GM12878 (cell line): ENCODE measurements at regions not wholly inside any gene's neighbourhood (a gene's known extent, or its start where the extent isn't known, plus 50 kb on each side); places are given as distances from the start of the nearest gene placed in this dataset.

Experiments
- ATAC-seq: fragments of 200-7000 bp; cut with Tn5 transposase; 3 replicates; pipeline ENCODE4 v1.9.1; 2020; ENCODE audit warnings: mild to moderate bottlenecking, moderate library complexity
- BruUV-seq: library from RNA; stranded (reverse); fragments of 400-500 nt; replicated peaks from 2 replicates; lab custom pipeline; 2021; lab: Mats Ljungman, UMichigan
- CTCF ChIA-PET: fragments of 300-600 bp; sonication (Branson Sonifier 250); formaldehyde crosslinking; extraction: SDS; loops from one replicate; lab custom pipeline; 2021; ENCODE audit warnings: inconsistent platforms; lab: Yijun Ruan, JAX
- POLR2A ChIA-PET: fragments of 350-600 bp; formaldehyde crosslinking; extraction: SDS; loops from one replicate; lab custom pipeline; 2021; ENCODE audit warnings: inconsistent platforms; lab: Charles Lee
- RAD21 ChIA-PET: fragments of 300-600 bp; sonication (Branson Sonifier 250); formaldehyde crosslinking; loops from one replicate; lab custom pipeline; 2023; ENCODE audit warnings: antibody characterized with exemption; ENCODE audit not compliant: unreplicated experiment; lab: Charles Lee
- SMC1A ChIA-PET: fragments of 300-600 bp; sonication (Branson Sonifier 250); formaldehyde crosslinking; loops from one replicate; lab custom pipeline; 2023; ENCODE audit not compliant: unreplicated experiment, uncharacterized antibody; lab: Charles Lee
- DNase-seq: peaks from one replicate; pipeline ENCODE4 v3.0.0-alpha.2; 2011; ENCODE audit warnings: low read depth, low spot score
- FAIRE-seq: peaks from 3 replicates; lab custom pipeline; 2011; peaks lifted over from hg19 to GRCh38; lab: Jason Lieb, UNC
- H2AFZ ChIP-seq: 2 replicates; pipeline ENCODE4 v1.6.0; 2011; ENCODE audit warnings: low read depth, low read length, control low read depth; ENCODE audit not compliant: control insufficient read depth
- H3K27ac ChIP-seq: 2 replicates; pipeline ENCODE4 v1.5.1; 2011; ENCODE audit warnings: control low read depth; ENCODE audit not compliant: control insufficient read depth, insufficient read depth
- H3K27me3 ChIP-seq, 2 experiments: replicated peaks in 1 of 2; 2 replicates each; pipeline versions ENCODE4 v1.6.0 to v1.6.1; 2011; ENCODE audit warnings: low read length in 1 of 2; ENCODE audit not compliant: control insufficient read depth in 2 of 2, insufficient read depth in 2 of 2
- H3K36me3 ChIP-seq, 2 experiments: 2 replicates each; pipeline ENCODE4 v1.5.1; 2011; ENCODE audit warnings: low read length in 1 of 2; ENCODE audit not compliant: control insufficient read depth in 2 of 2, insufficient read depth in 2 of 2
- H3K4me1 ChIP-seq: 2 replicates; pipeline ENCODE4 v1.6.1; 2011; ENCODE audit warnings: mild to moderate bottlenecking, low read length, moderate library complexity, mixed read lengths; ENCODE audit not compliant: control insufficient read depth, insufficient read depth
- H3K4me2 ChIP-seq: 2 replicates; pipeline ENCODE4 v1.6.0; 2011; ENCODE audit warnings: control low read depth; ENCODE audit not compliant: control insufficient read depth, insufficient read depth
- H3K4me3 ChIP-seq: fragments of 200-600 bp; sonication (generic); 2 replicates; pipeline ENCODE4 v1.5.1; 2016
- H3K79me2 ChIP-seq: 2 replicates; pipeline ENCODE4 v1.6.0; 2011; ENCODE audit warnings: low read length; ENCODE audit not compliant: control insufficient read depth, insufficient read depth
- H3K9ac ChIP-seq: 2 replicates; pipeline ENCODE4 v1.8.0; 2011; ENCODE audit warnings: low read length, control low read depth, mixed read lengths; ENCODE audit not compliant: control insufficient read depth, insufficient read depth
- H3K9me3 ChIP-seq: replicated peaks from 3 replicates; pipeline ENCODE4 v1.5.1; 2011; ENCODE audit warnings: mild to moderate bottlenecking, low read length; ENCODE audit not compliant: control insufficient read depth, insufficient read depth
- H4K20me1 ChIP-seq: 2 replicates; pipeline ENCODE4 v1.6.0; 2011; ENCODE audit not compliant: control insufficient read depth, insufficient read depth
- ATF7 ChIP-seq: fragments of 450-650 bp; IDR thresholded peaks from 2 replicates; pipeline ENCODE4 v1.6.1; 2016; ENCODE audit warnings: low read depth, mild to moderate bottlenecking
- BHLHE40 ChIP-seq, 2 experiments: fragments of 450-650 bp in 1 of 2; IDR thresholded peaks; 2 replicates each; pipeline ENCODE4 v1.6.1; 2011 to 2017; ENCODE audit warnings: low read depth in 2 of 2, borderline replicate concordance in 1 of 2, improper control_type of control experiment in 1 of 2, low read length in 1 of 2, mild to moderate bottlenecking in 1 of 2
- CEBPB ChIP-seq, 2 experiments: fragments of 150-350 bp in 1 of 2; IDR thresholded peaks; 2 replicates each; pipeline ENCODE4 v1.6.1; 2012 to 2014; ENCODE audit warnings: low read depth in 2 of 2, low read length in 2 of 2, borderline replicate concordance in 1 of 2, inconsistent platforms in 1 of 2
- ETV6 ChIP-seq, 2 experiments: fragments of 450-650 bp in 1 of 2; IDR thresholded peaks in 1 of 2; conservative IDR thresholded peaks in 1 of 2; 2 replicates each; pipeline ENCODE4 v1.6.1; 2014; ENCODE audit warnings: antibody characterized with exemption in 1 of 2, borderline replicate concordance in 1 of 2, low read depth in 1 of 2, mild to moderate bottlenecking in 1 of 2, moderate library complexity in 1 of 2
- HDAC2 ChIP-seq: fragments of 200-600 bp; sonication (generic); IDR thresholded peaks from 2 replicates; pipeline ENCODE4 v1.6.1; 2017
- KDM1A ChIP-seq: fragments of 200-600 bp; sonication (generic); IDR thresholded peaks from 2 replicates; pipeline ENCODE4 v1.6.1; 2016; ENCODE audit warnings: borderline replicate concordance
- LARP7 ChIP-seq: fragments of 450-650 bp; IDR thresholded peaks from 2 replicates; pipeline ENCODE4 v1.6.1; 2017; ENCODE audit warnings: mild to moderate bottlenecking
- NFYB ChIP-seq: IDR thresholded peaks from 2 replicates; pipeline ENCODE4 v1.6.1; 2011; ENCODE audit warnings: low read depth, mild to moderate bottlenecking, low read length, improper control_type of control experiment, moderate library complexity; ENCODE audit not compliant: insufficient read depth
- RB1 ChIP-seq: fragments of 450-650 bp; formaldehyde crosslinking; IDR thresholded peaks from 2 replicates; pipeline ENCODE4 v1.6.1; 2017; ENCODE audit warnings: mild to moderate bottlenecking, borderline replicate concordance
- RFX5 ChIP-seq: IDR thresholded peaks from 2 replicates; pipeline ENCODE4 v1.6.1; 2011; ENCODE audit warnings: low read depth, low read length, improper control_type of control experiment
- SMAD1 ChIP-seq: fragments of 450-650 bp; IDR thresholded peaks from 2 replicates; pipeline ENCODE4 v1.6.1; 2018; ENCODE audit warnings: mild to moderate bottlenecking, low read depth; ENCODE audit not compliant: partially characterized antibody
- SUZ12 ChIP-seq: fragments of 200-600 bp; sonication (generic); IDR thresholded peaks from one replicate; pipeline ENCODE4 v1.6.1; 2018; ENCODE audit warnings: antibody characterized with exemption, mild to moderate bottlenecking; ENCODE audit not compliant: unreplicated experiment
- ZBED1 ChIP-seq: IDR thresholded peaks from 2 replicates; pipeline ENCODE4 v1.6.1; 2016; ENCODE audit warnings: borderline replicate concordance
- ZNF207 ChIP-seq: fragments of 450-650 bp; IDR thresholded peaks from 2 replicates; pipeline ENCODE4 v1.6.1; 2014; ENCODE audit warnings: antibody characterized with exemption, mild to moderate bottlenecking, borderline replicate concordance
- WGBS: methylation state at CpG from one replicate; pipeline ENCODE4 v1.1.6; 2016; ENCODE audit warnings: low lambda C conversion rate; ENCODE audit not compliant: insufficient replicate concordance, insufficient coverage; ENCODE audit errors: missing lambda C conversion rate; 5-methylcytosine and 5-hydroxymethylcytosine counted together
- in situ Hi-C: fragments of 300-500 bp; cut with MboI; formaldehyde crosslinking; loops from 9 replicates; pipeline ENCODE4 v1.14.3; 2018; ENCODE audit warnings: mixed read lengths
- intact Hi-C: fragments of 100-400 bp; cut with micrococcal nuclease; formaldehyde crosslinking; loops from one replicate; pipeline ENCODE4 v1.14.2; 2022; ENCODE audit not compliant: unreplicated experiment
- TF ChIP-seq, protein P1 (sequence below): fragments of 450-650 bp; IDR thresholded peaks from 2 replicates; pipeline ENCODE4 v1.6.1; 2017; ENCODE audit warnings: low read depth, mild to moderate bottlenecking, moderate library complexity
- TF ChIP-seq, protein P2 (sequence below): fragments of 450-650 bp; IDR thresholded peaks from 2 replicates; pipeline ENCODE4 v1.6.1; 2018; ENCODE audit warnings: mild to moderate bottlenecking, low read depth, moderate library complexity; ENCODE audit not compliant: partially characterized antibody

DNA sequence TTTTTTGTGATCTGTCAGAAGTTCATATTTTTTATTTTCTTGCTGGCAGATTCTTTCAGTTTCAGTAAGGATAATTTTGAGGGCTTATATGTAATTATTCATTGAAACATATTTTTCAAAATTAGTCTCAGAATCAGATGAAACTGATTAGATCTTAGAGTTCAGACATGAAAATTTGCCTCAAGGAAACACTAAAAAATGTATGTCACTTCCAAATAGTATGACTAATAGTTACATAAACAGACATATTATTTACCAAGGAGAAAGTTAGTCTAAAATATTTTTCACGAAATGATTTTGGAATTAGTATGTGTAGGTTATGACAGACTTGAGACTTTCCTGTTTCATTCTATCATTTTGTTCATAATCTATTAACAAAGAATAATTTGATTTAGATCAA lies 628.6 kb downstream of the CCDC85A start:
- TF ChIP-seq, protein P1, sequence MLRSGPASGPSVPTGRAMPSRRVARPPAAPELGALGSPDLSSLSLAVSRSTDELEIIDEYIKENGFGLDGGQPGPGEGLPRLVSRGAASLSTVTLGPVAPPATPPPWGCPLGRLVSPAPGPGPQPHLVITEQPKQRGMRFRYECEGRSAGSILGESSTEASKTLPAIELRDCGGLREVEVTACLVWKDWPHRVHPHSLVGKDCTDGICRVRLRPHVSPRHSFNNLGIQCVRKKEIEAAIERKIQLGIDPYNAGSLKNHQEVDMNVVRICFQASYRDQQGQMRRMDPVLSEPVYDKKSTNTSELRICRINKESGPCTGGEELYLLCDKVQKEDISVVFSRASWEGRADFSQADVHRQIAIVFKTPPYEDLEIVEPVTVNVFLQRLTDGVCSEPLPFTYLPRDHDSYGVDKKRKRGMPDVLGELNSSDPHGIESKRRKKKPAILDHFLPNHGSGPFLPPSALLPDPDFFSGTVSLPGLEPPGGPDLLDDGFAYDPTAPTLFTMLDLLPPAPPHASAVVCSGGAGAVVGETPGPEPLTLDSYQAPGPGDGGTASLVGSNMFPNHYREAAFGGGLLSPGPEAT: no peak
- TF ChIP-seq SMAD1 (no peak), BHLHE40 (IDR thresholded peaks at IDR 0.05; ENCODE audit: borderline replicate concordance in 1 of 2, low read depth in 2 of 2, low read length in 1 of 2) (no peak), HDAC2 (no peak), ZBED1 (no peak), ZNF207 (no peak), KDM1A (no peak), CEBPB (IDR thresholded peaks at IDR 0.05; ENCODE audit: borderline replicate concordance in 1 of 2, low read depth in 2 of 2, low read length in 2 of 2) (no peak), ETV6 (conservative IDR thresholded peaks at IDR 0.05 in 1 of 2, IDR thresholded peaks at IDR 0.05 in 1 of 2; ENCODE audit: borderline replicate concordance in 1 of 2, low read depth in 1 of 2) (no peak), ATF7 (no peak), RB1 (no peak), LARP7 (no peak), RFX5 (no peak), SUZ12 (no peak), NFYB (no peak)
- TF ChIP-seq, protein P2, sequence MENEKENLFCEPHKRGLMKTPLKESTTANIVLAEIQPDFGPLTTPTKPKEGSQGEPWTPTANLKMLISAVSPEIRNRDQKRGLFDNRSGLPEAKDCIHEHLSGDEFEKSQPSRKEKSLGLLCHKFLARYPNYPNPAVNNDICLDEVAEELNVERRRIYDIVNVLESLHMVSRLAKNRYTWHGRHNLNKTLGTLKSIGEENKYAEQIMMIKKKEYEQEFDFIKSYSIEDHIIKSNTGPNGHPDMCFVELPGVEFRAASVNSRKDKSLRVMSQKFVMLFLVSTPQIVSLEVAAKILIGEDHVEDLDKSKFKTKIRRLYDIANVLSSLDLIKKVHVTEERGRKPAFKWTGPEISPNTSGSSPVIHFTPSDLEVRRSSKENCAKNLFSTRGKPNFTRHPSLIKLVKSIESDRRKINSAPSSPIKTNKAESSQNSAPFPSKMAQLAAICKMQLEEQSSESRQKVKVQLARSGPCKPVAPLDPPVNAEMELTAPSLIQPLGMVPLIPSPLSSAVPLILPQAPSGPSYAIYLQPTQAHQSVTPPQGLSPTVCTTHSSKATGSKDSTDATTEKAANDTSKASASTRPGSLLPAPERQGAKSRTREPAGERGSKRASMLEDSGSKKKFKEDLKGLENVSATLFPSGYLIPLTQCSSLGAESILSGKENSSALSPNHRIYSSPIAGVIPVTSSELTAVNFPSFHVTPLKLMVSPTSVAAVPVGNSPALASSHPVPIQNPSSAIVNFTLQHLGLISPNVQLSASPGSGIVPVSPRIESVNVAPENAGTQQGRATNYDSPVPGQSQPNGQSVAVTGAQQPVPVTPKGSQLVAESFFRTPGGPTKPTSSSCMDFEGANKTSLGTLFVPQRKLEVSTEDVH: no peak
- WGBS: 19% methylated on average over 1 of the region's 1 CpG
- no peaks in the 10 kb centered on the region for H3K79me2 ChIP-seq
- no peak overlapping the region for H2AFZ ChIP-seq
- BruUV-seq: no TSS peak
- in situ Hi-C loops (no loop called here), intact Hi-C loops (no loop called here)
- DNase-seq: no peak
- no peak for FAIRE-seq
- SMC1A ChIA-PET: no interaction called here
- H3K4me3 ChIP-seq: no peak overlapping the region
- H4K20me1 ChIP-seq: no peaks in the 10 kb centered on the region
- H3K4me2 ChIP-seq: no peak overlapping the region
- no peak overlapping the region for H3K27ac ChIP-seq
- no peaks in the 10 kb centered on the region for H3K4me1 ChIP-seq
- ATAC-seq: no peak
- CTCF ChIA-PET: no interaction called here
- RAD21 ChIA-PET: no interaction called here
- POLR2A ChIA-PET: no interaction called here
- no peak overlapping the region for H3K9ac ChIP-seq
- no peaks in the 10 kb centered on the region for H3K27me3 ChIP-seq
- no peaks in the 10 kb centered on the region for H3K9me3 ChIP-seq
- no peaks in the 10 kb centered on the region for H3K36me3 ChIP-seq
